Forelimb muscle (tissue), 1 donor: ENCODE measurements at regions not wholly inside any gene's neighbourhood (a gene's known extent, or its start where the extent isn't known, plus 50 kb on each side); places are given as distances from the start of the nearest gene placed in this dataset.

Experiments
- DNase-seq: peaks from one replicate; pipeline ENCODE4 v3.0.0-alpha.2; 2013; ENCODE audit warnings: low read depth

- DNase-seq, result no peak
These were observed 404.5 kb upstream of the TBX3 start for GRCh38 chr12:115088328-115088994.

DNA sequence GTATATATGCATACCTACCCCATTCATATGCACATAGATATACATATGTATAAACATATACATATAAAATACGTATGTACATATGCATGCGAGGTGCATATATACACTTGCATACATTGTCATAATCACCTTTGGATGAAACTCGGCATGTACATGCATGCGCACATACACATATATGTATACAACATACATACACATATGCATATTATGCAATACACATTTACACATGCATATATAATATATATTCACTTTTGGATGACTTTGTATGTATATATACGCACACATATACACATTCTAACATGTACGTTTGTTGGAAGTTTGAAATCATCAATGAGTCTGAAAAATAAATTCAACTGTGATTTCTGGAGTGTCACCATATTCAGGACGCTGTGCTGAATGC lies 401.6 kb upstream of the TBX3 start:
- no peak for DNase-seq

DNA sequence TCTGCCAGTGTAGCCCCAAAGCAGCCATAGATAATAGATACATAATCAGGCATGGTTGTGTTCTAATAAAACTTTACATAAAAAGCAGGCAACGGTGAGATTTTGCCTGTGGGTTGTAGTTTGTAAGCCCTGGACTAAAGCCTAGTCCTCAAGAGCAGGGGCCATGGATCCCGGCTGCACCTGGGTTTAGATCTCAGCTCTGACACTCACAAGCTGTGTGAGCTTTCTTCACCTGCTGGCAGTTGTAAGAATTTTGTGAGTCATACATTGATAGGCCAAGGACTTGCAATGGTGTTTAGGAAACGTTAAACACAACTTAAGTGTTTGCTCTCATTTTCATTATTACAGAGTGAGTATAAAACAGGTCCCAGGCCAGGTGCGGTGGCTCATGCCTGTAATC lies 395.8 kb upstream of the TBX3 start:
- no peak for DNase-seq

DNA sequence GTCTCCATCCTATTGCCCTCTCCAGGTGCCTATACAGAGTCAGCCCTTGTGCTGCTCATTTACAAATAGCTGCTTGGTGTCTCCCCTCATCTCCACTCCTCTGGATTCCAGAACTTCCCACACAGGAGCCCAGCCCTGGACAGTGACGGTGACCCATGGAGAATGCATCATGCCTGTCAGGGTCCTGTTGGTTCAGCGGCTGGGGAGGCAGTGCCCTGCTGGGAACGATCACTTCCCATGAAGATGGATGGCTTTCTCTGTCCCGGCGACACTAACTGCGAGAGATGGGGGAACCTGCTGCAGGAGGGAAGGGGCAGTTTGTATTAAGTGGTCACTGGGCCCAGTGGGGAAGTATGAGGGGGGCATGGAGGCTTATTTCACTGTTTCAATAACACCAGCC lies 395.0 kb upstream of the TBX3 start:
- DNase-seq, result no peak

DNA sequence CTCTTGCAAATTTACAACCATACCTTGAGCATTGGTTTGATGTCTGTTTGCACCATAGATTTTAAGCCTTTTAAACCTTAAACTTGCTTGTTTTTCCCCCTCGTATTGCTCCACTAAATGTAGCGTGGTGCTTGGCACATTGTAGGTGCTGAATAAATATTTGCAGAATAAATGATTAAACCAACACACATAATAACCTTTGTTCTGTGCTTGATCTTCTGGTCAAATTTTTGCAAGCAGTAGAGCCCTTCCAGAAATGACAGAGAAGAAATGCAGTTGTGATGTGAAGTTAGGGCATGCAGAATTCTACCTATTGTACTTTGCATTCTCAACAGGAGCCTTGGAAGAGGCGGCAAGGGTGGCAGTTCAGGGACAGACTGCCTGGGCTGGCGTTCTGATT lies 394.4 kb upstream of the TBX3 start:
- no peak for DNase-seq

DNA sequence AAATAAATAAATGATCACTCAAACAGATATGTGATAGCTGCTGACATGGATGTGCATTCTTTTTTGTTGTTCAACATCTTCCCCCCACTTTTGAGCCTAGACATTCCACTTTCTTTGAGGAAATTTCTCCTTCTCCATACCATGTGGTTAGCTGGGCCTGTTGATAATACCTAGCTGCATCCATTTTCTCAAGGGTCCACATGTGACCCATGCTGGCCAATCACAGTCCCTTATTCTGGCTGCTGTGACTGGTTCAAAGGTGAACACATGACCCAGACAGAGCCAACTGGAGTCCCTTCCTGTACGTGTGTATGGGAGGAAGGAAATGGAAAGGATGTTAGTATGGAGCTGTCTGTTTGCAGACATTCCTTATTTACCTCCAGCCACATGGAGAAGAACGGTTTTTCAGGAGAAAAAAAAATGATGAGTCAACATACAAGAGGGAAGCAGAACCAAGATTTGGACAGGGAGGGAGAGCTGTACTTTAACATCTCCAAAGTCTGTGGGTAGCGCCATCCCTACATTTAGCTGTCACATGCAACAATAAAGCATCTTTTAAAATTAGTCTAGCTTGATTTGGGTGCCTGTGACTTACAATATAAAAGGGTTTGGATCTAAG lies 391.7 kb upstream of the TBX3 start:
- DNase-seq, result no peak

DNA sequence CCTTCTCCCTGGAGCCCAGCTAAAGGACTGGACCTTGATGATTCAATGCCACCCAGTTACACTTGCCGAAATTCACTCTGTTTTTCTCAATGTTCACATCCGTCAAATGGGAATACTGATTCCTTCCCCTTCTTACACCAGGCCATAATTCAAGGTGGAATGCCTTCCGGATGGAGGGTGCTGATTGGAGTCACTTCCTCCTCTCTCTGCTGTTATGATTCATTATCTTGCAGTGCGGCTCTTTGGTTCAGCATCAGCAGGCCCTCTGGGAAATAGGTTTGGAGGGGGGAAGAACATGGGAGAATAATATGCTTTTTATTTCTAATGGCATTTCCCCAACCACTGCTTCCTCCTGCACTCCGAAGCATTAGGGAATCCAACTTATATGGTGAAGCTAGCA lies 390.6 kb upstream of the TBX3 start:
- no peak for DNase-seq

- no peak for DNase-seq
These were observed 388.7 kb upstream of the TBX3 start for GRCh38 chr12:115072712-115073111.

- no peak for DNase-seq
These were observed 386.3 kb upstream of the TBX3 start for GRCh38 chr12:115070313-115070712.

GRCh38 chr12:115064296-115064695 lies 380.3 kb upstream of the TBX3 start:
- DNase-seq, result no peak

- DNase-seq, result peak; percentile 9
These were observed 378.8 kb upstream of the TBX3 start for GRCh38 chr12:115062741-115063140.

GRCh38 chr12:115060477-115061168 lies 376.6 kb upstream of the TBX3 start:
- DNase-seq, result no peak

GRCh38 chr12:115057445-115057844 lies 373.5 kb upstream of the TBX3 start:
- no peak for DNase-seq

DNA sequence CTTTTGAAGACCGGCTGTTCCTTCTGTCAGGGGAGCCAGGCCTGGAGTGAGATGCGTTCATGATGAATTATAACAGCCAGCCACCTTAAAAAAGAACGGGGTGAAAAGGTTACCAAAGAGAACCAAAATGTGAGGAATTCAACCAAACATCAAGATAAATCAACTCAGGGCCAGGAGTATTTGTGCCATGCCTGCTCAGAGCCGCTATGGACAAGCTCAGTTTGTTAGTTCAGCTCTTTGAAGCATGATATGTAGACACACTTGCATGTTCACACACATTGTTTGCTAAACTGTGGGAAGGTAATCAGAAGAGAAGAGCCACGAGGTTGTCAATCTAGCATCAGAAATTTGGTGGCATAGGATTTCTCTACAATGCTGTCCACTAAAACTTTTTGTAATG lies 367.4 kb upstream of the TBX3 start:
- DNase-seq, result no peak

DNA sequence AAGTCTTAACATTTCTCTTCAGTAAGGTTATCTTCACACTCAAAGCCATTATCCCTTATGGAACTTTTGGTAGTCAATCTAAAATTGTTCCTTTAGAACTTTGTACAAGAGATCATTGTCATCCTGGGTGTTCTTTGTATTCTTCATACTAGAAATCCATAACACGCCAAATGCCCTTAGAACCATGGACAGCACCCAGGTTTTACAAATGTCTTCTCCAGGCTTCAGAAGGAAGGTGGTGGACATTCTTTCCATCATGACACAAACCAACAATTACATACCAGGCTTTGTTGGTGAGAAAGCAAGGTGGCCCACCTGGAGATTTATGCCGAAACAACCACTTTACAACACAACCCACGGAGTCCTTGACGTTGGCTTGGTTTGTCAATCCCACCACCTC lies 365.6 kb upstream of the TBX3 start:
- DNase-seq, result no peak

GRCh38 chr12:115046805-115047204 lies 362.8 kb upstream of the TBX3 start:
- DNase-seq, result no peak

DNA sequence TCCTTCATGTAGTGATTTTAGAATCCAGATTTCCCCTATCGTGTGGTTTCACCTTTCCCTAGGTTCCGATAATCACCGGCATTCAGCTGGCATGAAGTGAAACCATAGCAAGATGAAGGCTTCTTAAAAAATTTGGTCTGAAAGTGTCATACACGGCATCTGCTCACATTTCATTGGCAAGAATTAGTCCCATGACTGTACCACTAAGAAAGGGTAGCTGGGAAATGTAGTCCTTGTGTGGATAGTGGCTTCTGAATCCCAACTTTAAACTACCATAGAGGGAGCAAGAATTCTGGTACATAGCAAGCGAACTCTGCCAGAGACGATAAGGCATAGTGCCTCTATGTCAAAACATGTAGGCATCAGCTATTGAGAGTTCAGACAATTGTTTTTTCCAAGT lies 360.1 kb upstream of the TBX3 start:
- DNase-seq, result no peak

- no peak for DNase-seq
These were observed 359.1 kb upstream of the TBX3 start for GRCh38 chr12:115043079-115043478.

DNA sequence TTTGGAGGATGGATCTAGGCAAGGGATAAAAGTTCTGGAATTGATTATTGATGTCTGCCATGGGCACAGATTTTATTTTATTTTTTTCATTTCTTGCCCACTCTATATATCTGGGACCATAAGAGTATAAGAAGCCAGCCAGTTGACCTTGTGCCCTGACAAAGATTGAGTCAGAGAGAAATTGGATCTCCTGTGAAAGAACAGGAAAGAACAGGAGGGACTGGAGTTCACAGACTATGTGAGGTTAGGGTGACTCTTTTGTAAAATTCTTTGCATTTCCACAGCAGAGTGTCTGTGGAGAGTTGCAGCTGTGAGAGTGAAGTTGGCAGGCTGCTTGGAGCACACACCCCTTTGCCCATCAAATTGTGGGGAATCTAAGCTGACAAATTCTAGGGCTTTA lies 358.4 kb upstream of the TBX3 start:
- no peak for DNase-seq

DNA sequence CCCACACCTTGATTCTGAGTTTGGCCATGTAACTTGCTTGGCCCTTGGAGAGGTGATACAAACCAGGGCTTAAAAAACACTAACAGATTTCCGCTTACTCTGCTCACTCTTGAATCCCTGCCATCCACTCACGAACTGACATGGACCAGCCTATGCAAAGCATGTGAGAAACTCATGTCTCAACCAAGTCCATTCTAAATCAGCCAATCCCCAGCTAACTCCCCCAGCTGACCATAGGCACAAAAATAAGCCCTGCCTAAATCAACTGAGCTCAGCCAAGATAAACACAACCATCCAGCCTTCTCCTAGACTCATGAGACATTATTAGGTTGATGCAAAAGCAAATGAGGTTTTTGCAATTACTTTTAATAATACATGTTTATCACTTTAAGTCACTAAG lies 353.9 kb upstream of the TBX3 start:
- DNase-seq, result no peak

- no peak for DNase-seq
These were observed 351.6 kb upstream of the TBX3 start for GRCh38 chr12:115035535-115036107.

- no peak for DNase-seq
These were observed 348.5 kb upstream of the TBX3 start for GRCh38 chr12:115032521-115032920.

- DNase-seq, result no peak
These were observed 346.0 kb upstream of the TBX3 start for GRCh38 chr12:115030017-115030416.
